Activated T-helper 17 cell treated with anti-CD3 and anti-CD28 coated beads, Interleukin-2, amount 50 U/mL, for 72 hours (primary cell): ENCODE measurements at regions not wholly inside any gene's neighbourhood (a gene's known extent, or its start where the extent isn't known, plus 50 kb on each side); places are given as distances from the start of the nearest gene placed in this dataset.

Experiments used
- ATAC-seq: fragments of 150-1000 bp; cut with Tn5 transposase; replicated peaks from 2 replicates; pipeline ENCODE4 v1.10.0; 2021; ENCODE audit warnings: mild to moderate bottlenecking, moderate library complexity
- H3K27ac Mint-ChIP-seq: one replicate; pipeline ENCODE4 v1.8.0; 2022; ENCODE audit warnings: mixed read lengths
- H3K27me3 Mint-ChIP-seq: one replicate; pipeline ENCODE4 v1.8.0; 2022; ENCODE audit warnings: mixed read lengths
- H3K36me3 Mint-ChIP-seq: one replicate; pipeline ENCODE4 v1.8.0; 2022; ENCODE audit warnings: low read depth, mild to moderate bottlenecking, mixed read lengths
- H3K4me1 Mint-ChIP-seq: one replicate; pipeline ENCODE4 v1.8.0; 2022; ENCODE audit warnings: mixed read lengths
- H3K4me3 Mint-ChIP-seq: one replicate; pipeline ENCODE4 v1.8.0; 2022; ENCODE audit warnings: mild to moderate bottlenecking, mixed read lengths
- H3K9me3 Mint-ChIP-seq: one replicate; pipeline ENCODE4 v1.8.0; 2022; ENCODE audit warnings: mixed read lengths

GRCh38 chr5:68372161-68372560 lies 156.6 kb downstream of the PIK3R1 start:
- H3K36me3 Mint-ChIP-seq, result no peaks in the 10 kb centered on the region
- ATAC-seq, result no peak
- H3K9me3 Mint-ChIP-seq, result no peaks in the 10 kb centered on the region
- no peak overlapping the region for H3K27ac Mint-ChIP-seq
- H3K4me1 Mint-ChIP-seq, result peaks cover 22% of the 10 kb centered on the region
- H3K4me3 Mint-ChIP-seq, result no peak overlapping the region
- H3K27me3 Mint-ChIP-seq, result no peaks in the 10 kb centered on the region

GRCh38 chr5:68373050-68373449 lies 157.5 kb downstream of the PIK3R1 start:
- H3K36me3 Mint-ChIP-seq, result no peaks in the 10 kb centered on the region
- no peak for ATAC-seq
- no peaks in the 10 kb centered on the region for H3K27me3 Mint-ChIP-seq
- H3K4me1 Mint-ChIP-seq, result peaks cover 18% of the 10 kb centered on the region
- no peaks in the 10 kb centered on the region for H3K9me3 Mint-ChIP-seq
- no peak overlapping the region for H3K4me3 Mint-ChIP-seq
- no peak overlapping the region for H3K27ac Mint-ChIP-seq

- H3K4me3 Mint-ChIP-seq, result no peak overlapping the region
- no peaks in the 10 kb centered on the region for H3K27me3 Mint-ChIP-seq
- no peak for ATAC-seq
- H3K9me3 Mint-ChIP-seq, result no peaks in the 10 kb centered on the region
- peaks cover 18% of the 10 kb centered on the region for H3K4me1 Mint-ChIP-seq
- H3K36me3 Mint-ChIP-seq, result no peaks in the 10 kb centered on the region
- no peak overlapping the region for H3K27ac Mint-ChIP-seq
Observed at GRCh38 chr5:68374796-68375518, 159.4 kb downstream of the PIK3R1 start.

GRCh38 chr5:68375540-68375939 lies 160.0 kb downstream of the PIK3R1 start:
- H3K9me3 Mint-ChIP-seq, result no peaks in the 10 kb centered on the region
- ATAC-seq, result no peak
- H3K4me1 Mint-ChIP-seq, result peaks cover 21% of the 10 kb centered on the region
- H3K27ac Mint-ChIP-seq, result no peak overlapping the region
- no peaks in the 10 kb centered on the region for H3K36me3 Mint-ChIP-seq
- no peaks in the 10 kb centered on the region for H3K27me3 Mint-ChIP-seq
- H3K4me3 Mint-ChIP-seq, result no peak overlapping the region

- Mint-ChIP-seq H3K4me3 (no peak overlapping the region), H3K36me3 (no peaks in the 10 kb centered on the region), H3K27me3 (no peaks in the 10 kb centered on the region), H3K27ac (no peak overlapping the region), H3K9me3 (no peaks in the 10 kb centered on the region), H3K4me1 (peaks cover 26% of the 10 kb centered on the region)
- no peak for ATAC-seq
Observed at GRCh38 chr5:68376935-68377334, 161.4 kb downstream of the PIK3R1 start.

GRCh38 chr5:68377733-68378132 lies 162.2 kb downstream of the PIK3R1 start:
- Mint-ChIP-seq H3K27me3 (no peaks in the 10 kb centered on the region), H3K4me3 (peak overlapping the region; percentile 43), H3K9me3 (peaks cover 3% of the 10 kb centered on the region), H3K27ac (no peak overlapping the region), H3K36me3 (no peaks in the 10 kb centered on the region), H3K4me1 (peaks cover 34% of the 10 kb centered on the region)
- ATAC-seq, result no peak

GRCh38 chr5:68378204-68378820 lies 162.8 kb downstream of the PIK3R1 start:
- no peaks in the 10 kb centered on the region for H3K27me3 Mint-ChIP-seq
- H3K4me1 Mint-ChIP-seq, result peaks cover 40% of the 10 kb centered on the region
- H3K27ac Mint-ChIP-seq, result peak overlapping the region; percentile 71
- peaks cover 6% of the 10 kb centered on the region for H3K9me3 Mint-ChIP-seq
- peak overlapping the region; percentile 43 for H3K4me3 Mint-ChIP-seq
- no peaks in the 10 kb centered on the region for H3K36me3 Mint-ChIP-seq
- peak; percentile 63 for ATAC-seq

GRCh38 chr5:68379275-68380036 lies 163.9 kb downstream of the PIK3R1 start:
- no peaks in the 10 kb centered on the region for H3K27me3 Mint-ChIP-seq
- no peak for ATAC-seq
- H3K36me3 Mint-ChIP-seq, result no peaks in the 10 kb centered on the region

GRCh38 chr5:68380078-68380477 lies 164.5 kb downstream of the PIK3R1 start:
- Mint-ChIP-seq H3K4me1 (peaks cover 53% of the 10 kb centered on the region), H3K27ac (no peak overlapping the region)

More at GRCh38 chr5:68379275-68380036, 163.9 kb downstream of the PIK3R1 start:
- H3K9me3 Mint-ChIP-seq, result peaks cover 6% of the 10 kb centered on the region
- no peak overlapping the region for H3K27ac Mint-ChIP-seq
- H3K4me1 Mint-ChIP-seq, result peaks cover 47% of the 10 kb centered on the region
- H3K4me3 Mint-ChIP-seq, result no peak overlapping the region

GRCh38 chr5:68381060-68381459 lies 165.5 kb downstream of the PIK3R1 start:
- no peaks in the 10 kb centered on the region for H3K27me3 Mint-ChIP-seq

More at GRCh38 chr5:68380078-68380477, 164.5 kb downstream of the PIK3R1 start:
- H3K27me3 Mint-ChIP-seq, result no peaks in the 10 kb centered on the region
- H3K36me3 Mint-ChIP-seq, result no peaks in the 10 kb centered on the region
- no peak for ATAC-seq
- H3K9me3 Mint-ChIP-seq, result peaks cover 6% of the 10 kb centered on the region
- H3K4me3 Mint-ChIP-seq, result no peak overlapping the region

GRCh38 chr5:68381909-68382308 lies 166.4 kb downstream of the PIK3R1 start:
- H3K27me3 Mint-ChIP-seq, result no peaks in the 10 kb centered on the region
- no peak for ATAC-seq
- H3K36me3 Mint-ChIP-seq, result no peaks in the 10 kb centered on the region
- peak overlapping the region; percentile 48 for H3K4me3 Mint-ChIP-seq
- H3K27ac Mint-ChIP-seq, result peak overlapping the region; percentile 81
- H3K9me3 Mint-ChIP-seq, result peaks cover 6% of the 10 kb centered on the region
- H3K4me1 Mint-ChIP-seq, result peaks cover 56% of the 10 kb centered on the region

More at GRCh38 chr5:68381060-68381459, 165.5 kb downstream of the PIK3R1 start:
- peak overlapping the region; percentile 43 for H3K4me3 Mint-ChIP-seq
- H3K4me1 Mint-ChIP-seq, result peaks cover 56% of the 10 kb centered on the region
- peak; percentile 78 for ATAC-seq
- peak overlapping the region; percentile 75 for H3K27ac Mint-ChIP-seq
- H3K36me3 Mint-ChIP-seq, result no peaks in the 10 kb centered on the region
- peaks cover 6% of the 10 kb centered on the region for H3K9me3 Mint-ChIP-seq

GRCh38 chr5:68382640-68383039 lies 167.1 kb downstream of the PIK3R1 start:
- peak; percentile 70 for ATAC-seq
- Mint-ChIP-seq H3K9me3 (peaks cover 6% of the 10 kb centered on the region), H3K36me3 (no peaks in the 10 kb centered on the region), H3K4me1 (peaks cover 54% of the 10 kb centered on the region), H3K27ac (peak overlapping the region; percentile 81), H3K4me3 (peak overlapping the region; percentile 48), H3K27me3 (no peaks in the 10 kb centered on the region)

GRCh38 chr5:68383888-68384310 lies 168.3 kb downstream of the PIK3R1 start:
- Mint-ChIP-seq H3K36me3 (no peaks in the 10 kb centered on the region), H3K4me1 (peaks cover 44% of the 10 kb centered on the region), H3K9me3 (peaks cover 6% of the 10 kb centered on the region), H3K27ac (peak overlapping the region; percentile 47), H3K4me3 (no peak overlapping the region), H3K27me3 (no peaks in the 10 kb centered on the region)
- ATAC-seq, result no peak

- H3K27ac Mint-ChIP-seq, result peak overlapping the region; percentile 47
- peak overlapping the region; percentile 8 for H3K4me3 Mint-ChIP-seq
Observed at GRCh38 chr5:68384936-68385594, 169.5 kb downstream of the PIK3R1 start.

More at GRCh38 chr5:68384936-68385594, 169.5 kb downstream of the PIK3R1 start:
- Mint-ChIP-seq H3K4me1 (peaks cover 41% of the 10 kb centered on the region), H3K27me3 (no peaks in the 10 kb centered on the region), H3K36me3 (no peaks in the 10 kb centered on the region), H3K9me3 (peaks cover 6% of the 10 kb centered on the region)
- peak; percentile 13 for ATAC-seq
